Astrocyte (in vitro differentiated cells and primary cell): ENCODE measurements at regions not wholly inside any gene's neighbourhood (a gene's known extent, or its start where the extent isn't known, plus 50 kb on each side); places are given as distances from the start of the nearest gene placed in this dataset.

Experiments
- EZH2 ChIP-seq: IDR thresholded peaks from 2 replicates; pipeline ENCODE4 v1.6.1; 2012; ENCODE audit warnings: mild to moderate bottlenecking, low read length, inconsistent platforms; ENCODE audit not compliant: insufficient read depth
- TF ChIP-seq, protein P1 (sequence below): IDR thresholded peaks from 2 replicates; pipeline ENCODE4 v1.5.1; 2011; ENCODE audit warnings: low read depth, mild to moderate bottlenecking, inconsistent platforms, low read length, moderate library complexity; ENCODE audit not compliant: insufficient read depth

DNA sequence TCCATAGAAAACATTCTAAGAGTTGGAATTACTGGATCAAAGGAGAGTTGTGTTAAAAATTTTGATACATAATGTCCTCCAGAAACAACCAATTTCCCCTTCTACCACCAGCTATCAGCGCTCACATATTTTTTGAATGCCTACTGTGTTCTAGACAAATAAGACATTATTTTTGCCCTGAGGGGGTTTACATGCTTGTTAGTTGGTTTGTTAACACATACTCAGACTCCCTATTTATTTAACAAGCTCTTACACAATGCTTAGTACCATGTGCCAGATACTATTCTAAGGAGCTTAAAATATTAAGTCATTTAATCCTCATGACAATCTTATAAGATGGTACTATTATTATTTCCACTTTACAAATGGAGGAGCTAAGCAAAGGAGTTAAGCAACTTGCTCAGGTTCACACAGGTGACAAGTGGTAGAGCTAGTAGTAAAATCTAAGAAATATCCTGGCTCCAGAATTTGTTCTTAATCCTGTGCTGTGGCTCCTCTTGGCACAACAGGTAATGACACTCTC, 194.2 kb downstream of the UTP18 start:
- TF ChIP-seq, protein P1, sequence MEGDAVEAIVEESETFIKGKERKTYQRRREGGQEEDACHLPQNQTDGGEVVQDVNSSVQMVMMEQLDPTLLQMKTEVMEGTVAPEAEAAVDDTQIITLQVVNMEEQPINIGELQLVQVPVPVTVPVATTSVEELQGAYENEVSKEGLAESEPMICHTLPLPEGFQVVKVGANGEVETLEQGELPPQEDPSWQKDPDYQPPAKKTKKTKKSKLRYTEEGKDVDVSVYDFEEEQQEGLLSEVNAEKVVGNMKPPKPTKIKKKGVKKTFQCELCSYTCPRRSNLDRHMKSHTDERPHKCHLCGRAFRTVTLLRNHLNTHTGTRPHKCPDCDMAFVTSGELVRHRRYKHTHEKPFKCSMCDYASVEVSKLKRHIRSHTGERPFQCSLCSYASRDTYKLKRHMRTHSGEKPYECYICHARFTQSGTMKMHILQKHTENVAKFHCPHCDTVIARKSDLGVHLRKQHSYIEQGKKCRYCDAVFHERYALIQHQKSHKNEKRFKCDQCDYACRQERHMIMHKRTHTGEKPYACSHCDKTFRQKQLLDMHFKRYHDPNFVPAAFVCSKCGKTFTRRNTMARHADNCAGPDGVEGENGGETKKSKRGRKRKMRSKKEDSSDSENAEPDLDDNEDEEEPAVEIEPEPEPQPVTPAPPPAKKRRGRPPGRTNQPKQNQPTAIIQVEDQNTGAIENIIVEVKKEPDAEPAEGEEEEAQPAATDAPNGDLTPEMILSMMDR = no peak
- TF ChIP-seq EZH2 = no peak
